H1 (cell line): ENCODE measurements at regions not wholly inside any gene's neighbourhood (a gene's known extent, or its start where the extent isn't known, plus 50 kb on each side); places are given as distances from the start of the nearest gene placed in this dataset.
A peak's percentile ranks its signal among the peaks of the same experiment; 100 is the strongest.

ENCODE experiments used
- CTCF ChIA-PET: fragments of 300-600 bp; sonication (Branson Sonifier 250); formaldehyde crosslinking; loops from one replicate; lab custom pipeline; 2021; ENCODE audit not compliant: partially characterized antibody; lab: Charles Lee
- POLR2A ChIA-PET: fragments of 300-600 bp; sonication (Branson Sonifier 250); formaldehyde crosslinking; loops from one replicate; lab custom pipeline; 2021; ENCODE audit warnings: inconsistent platforms; ENCODE audit not compliant: partially characterized antibody; lab: Charles Lee
- DNase-seq, 2 experiments: peaks; one replicate each; pipeline versions ENCODE4 v3.0.0 to v3.0.0-alpha.2; 2010 to 2022; ENCODE audit warnings: low spot score in 2 of 2, low read depth in 1 of 2, mixed read lengths in 1 of 2
- FAIRE-seq: peaks from 2 replicates; lab custom pipeline; 2011; peaks lifted over from hg19 to GRCh38; lab: Jason Lieb, UNC
- H2AFZ ChIP-seq: 2 replicates; pipeline ENCODE4 v1.8.1; 2012; ENCODE audit warnings: low read length, inconsistent platforms
- H2AK5ac ChIP-seq: 2 replicates; pipeline ENCODE4 v1.6.1; 2013; ENCODE audit warnings: low read depth, low read length
- H2BK120ac ChIP-seq: replicated peaks from 2 replicates; pipeline ENCODE3; 2013; ENCODE audit warnings: low read depth, low read length, inconsistent platforms
- H2BK12ac ChIP-seq: 2 replicates; pipeline ENCODE4 v1.6.1; 2013; ENCODE audit warnings: low read depth, low read length
- H2BK15ac ChIP-seq: 2 replicates; pipeline ENCODE4 v1.6.1; 2013; ENCODE audit warnings: low read length
- H2BK20ac ChIP-seq: 2 replicates; pipeline ENCODE4 v1.6.1; 2013; ENCODE audit warnings: low read length
- H2BK5ac ChIP-seq: 2 replicates; pipeline ENCODE4 v1.6.1; 2013; ENCODE audit warnings: low read depth, low read length
- H3K14ac ChIP-seq: 2 replicates; pipeline ENCODE4 v1.6.1; 2013; ENCODE audit warnings: inconsistent platforms; ENCODE audit not compliant: insufficient read length
- H3K18ac ChIP-seq: 2 replicates; pipeline ENCODE4 v1.6.1; 2013; ENCODE audit warnings: low read length; ENCODE audit errors: extremely low read depth
- H3K23ac ChIP-seq: 2 replicates; pipeline ENCODE4 v1.6.1; 2013; ENCODE audit warnings: inconsistent platforms; ENCODE audit not compliant: insufficient read length
- H3K23me2 ChIP-seq: 2 replicates; pipeline ENCODE4 v1.6.1; 2013; ENCODE audit warnings: low read depth, low read length
- H3K27ac ChIP-seq: 2 replicates; pipeline ENCODE4 v1.6.1; 2011; ENCODE audit warnings: low read depth, low read length, inconsistent platforms
- H3K27me3 ChIP-seq, 4 experiments: replicated peaks in 1 of 4; 1 replicate in 1 of 4; 2 replicates in 3 of 4; pipeline versions ENCODE4 v1.6.1 to v1.8.1; 2011 to 2013; ENCODE audit warnings: low read length in 3 of 4, mild to moderate bottlenecking in 3 of 4, inconsistent platforms in 2 of 4, mixed read lengths in 2 of 4, moderate library complexity in 1 of 4; ENCODE audit not compliant: control insufficient read depth in 3 of 4, insufficient read depth in 3 of 4; ENCODE audit errors: extremely low read depth in 1 of 4
- H3K36me3 ChIP-seq, 4 experiments: 2 replicates each; pipeline versions ENCODE4 v1.6.1 to v1.8.1; 2011 to 2013; ENCODE audit warnings: mild to moderate bottlenecking in 4 of 4, low read length in 3 of 4, moderate library complexity in 2 of 4, control low read depth in 1 of 4, inconsistent platforms in 1 of 4; ENCODE audit not compliant: insufficient read depth in 4 of 4, control insufficient read depth in 2 of 4
- H3K4ac ChIP-seq: replicated peaks from 2 replicates; pipeline ENCODE3; 2013; ENCODE audit warnings: low read length, low read depth, mixed read lengths, inconsistent platforms; ENCODE audit not compliant: insufficient read length
- H3K4me1 ChIP-seq, 4 experiments: replicated peaks in 1 of 4; 1 replicate in 1 of 4; 2 replicates in 3 of 4; pipeline versions ENCODE4 v1.6.1 to v1.8.1; 2011 to 2013; ENCODE audit warnings: low read length in 3 of 4, inconsistent platforms in 2 of 4, mixed read lengths in 1 of 4; ENCODE audit not compliant: insufficient read depth in 4 of 4, control insufficient read depth in 3 of 4
- H3K4me2 ChIP-seq, 2 experiments: 2 replicates each; pipeline versions ENCODE4 v1.6.1 to v1.8.1; 2011 to 2013; ENCODE audit warnings: low read depth in 2 of 2, low read length in 2 of 2, control low read depth in 1 of 2, inconsistent platforms in 1 of 2, mild to moderate bottlenecking in 1 of 2; ENCODE audit not compliant: insufficient read depth in 1 of 2
- H3K4me3 ChIP-seq, 4 experiments: fragments of 200-600, 300-600 bp in 1 of 4; sonication (generic), shearing (Covaris generic), sonication (Bioruptor Twin) in 1 of 4; 2 replicates each; pipeline versions ENCODE4 v1.5.1 to v1.8.1; 2011 to 2016; ENCODE audit warnings: low read length in 4 of 4, low read depth in 3 of 4, control low read depth in 2 of 4, inconsistent platforms in 2 of 4, mild to moderate bottlenecking in 2 of 4, mixed read lengths in 1 of 4, moderate library complexity in 1 of 4; ENCODE audit not compliant: insufficient read depth in 2 of 4; ENCODE audit errors: extremely low read depth in 1 of 4
- H3K56ac ChIP-seq: replicated peaks from 2 replicates; pipeline ENCODE3; 2013; ENCODE audit warnings: low read depth, mild to moderate bottlenecking, mixed read lengths, low read length, inconsistent platforms; ENCODE audit not compliant: insufficient read length
- H3K79me1 ChIP-seq: 2 replicates; pipeline ENCODE4 v1.6.1; 2013; ENCODE audit warnings: low read depth, low read length, control low read depth
- H3K79me2 ChIP-seq, 2 experiments: 2 replicates each; pipeline versions ENCODE4 v1.6.1 to v1.8.1; 2012 to 2013; ENCODE audit warnings: low read length in 2 of 2, mild to moderate bottlenecking in 2 of 2, inconsistent platforms in 1 of 2; ENCODE audit not compliant: insufficient read depth in 2 of 2, control insufficient read depth in 1 of 2
- H3K9ac ChIP-seq, 4 experiments: replicated peaks in 1 of 4; 1 replicate in 1 of 4; 2 replicates in 3 of 4; pipeline versions ENCODE4 v1.6.1 to v1.8.1; 2011 to 2013; ENCODE audit warnings: low read depth in 3 of 4, low read length in 3 of 4, control low read depth in 2 of 4, mild to moderate bottlenecking in 2 of 4, moderate library complexity in 2 of 4, inconsistent platforms in 1 of 4; ENCODE audit errors: extremely low read depth in 1 of 4
- H3K9me3 ChIP-seq, 2 experiments: 2 replicates each; pipeline versions ENCODE4 v1.6.1 to v1.8.1; 2012 to 2013; ENCODE audit warnings: mild to moderate bottlenecking in 2 of 2, moderate library complexity in 2 of 2, control low read depth in 1 of 2, inconsistent platforms in 1 of 2, low read depth in 1 of 2, low read length in 1 of 2, mixed read lengths in 1 of 2; ENCODE audit not compliant: insufficient read depth in 2 of 2
- H4K20me1 ChIP-seq, 2 experiments: replicated peaks in 1 of 2; 2 replicates each; pipeline versions ENCODE3 to v1.8.1; 2011 to 2013; ENCODE audit warnings: inconsistent platforms in 2 of 2, low read length in 2 of 2, mild to moderate bottlenecking in 1 of 2; ENCODE audit not compliant: insufficient read depth in 2 of 2, control insufficient read depth in 1 of 2
- H4K5ac ChIP-seq: 2 replicates; pipeline ENCODE4 v1.6.1; 2013; ENCODE audit warnings: low read length, low read depth, mixed read lengths, inconsistent platforms; ENCODE audit not compliant: insufficient read length
- H4K8ac ChIP-seq: 2 replicates; pipeline ENCODE4 v1.8.0; 2013; ENCODE audit warnings: mild to moderate bottlenecking, moderate library complexity, low read length, inconsistent platforms; ENCODE audit not compliant: insufficient read depth; ENCODE audit errors: extremely low read depth
- H4K91ac ChIP-seq: replicated peaks from 2 replicates; pipeline ENCODE3; 2013; ENCODE audit warnings: low read length, mixed read lengths, inconsistent platforms; ENCODE audit not compliant: insufficient read length
- CTCF ChIP-seq, 3 experiments: IDR thresholded peaks; 1 replicate in 2 of 3; 2 replicates in 1 of 3; pipeline versions ENCODE4 v1.5.1 to v1.6.1; 2011; ENCODE audit warnings: low read length in 3 of 3, mild to moderate bottlenecking in 3 of 3, inconsistent platforms in 2 of 3, low read depth in 1 of 3, moderate library complexity in 1 of 3; ENCODE audit not compliant: insufficient read depth in 1 of 3; ENCODE audit errors: control extremely low read depth in 1 of 3
- GABPA ChIP-seq: IDR thresholded peaks from 2 replicates; pipeline ENCODE4 v1.6.1; 2011; ENCODE audit warnings: mild to moderate bottlenecking, low read length, moderate library complexity, borderline replicate concordance; ENCODE audit not compliant: insufficient read depth
- RAD21 ChIP-seq, 2 experiments: IDR thresholded peaks in 1 of 2; conservative IDR thresholded peaks in 1 of 2; 2 replicates each; pipeline ENCODE4 v1.6.1; 2011; ENCODE audit warnings: low read depth in 2 of 2, low read length in 2 of 2, improper control_type of control experiment in 1 of 2, inconsistent platforms in 1 of 2, mild to moderate bottlenecking in 1 of 2, moderate library complexity in 1 of 2
- RBBP5 ChIP-seq: IDR thresholded peaks from 2 replicates; pipeline ENCODE4 v1.7.1; 2012; ENCODE audit warnings: low read depth, mild to moderate bottlenecking, inconsistent platforms, low read length, moderate library complexity, borderline replicate concordance
- SP2 ChIP-seq: IDR thresholded peaks from 2 replicates; pipeline ENCODE4 v1.6.1; 2012; ENCODE audit warnings: mild to moderate bottlenecking, low read length, inconsistent platforms
- TAF1 ChIP-seq: IDR thresholded peaks from 2 replicates; pipeline ENCODE4 v1.6.1; 2011; ENCODE audit warnings: mild to moderate bottlenecking, low read depth, low read length
- YY1 ChIP-seq: IDR thresholded peaks from 2 replicates; pipeline ENCODE4 v1.6.1; 2011; ENCODE audit warnings: low read depth, mild to moderate bottlenecking, low read length
- WGBS, 2 experiments: shearing (Covaris generic) in 1 of 2; methylation state at CpG; one replicate each; pipeline versions ENCODE4 v1.1.6 to v1.1.7; 2013 to 2015; ENCODE audit warnings: low lambda C conversion rate in 2 of 2, mixed read lengths in 2 of 2, inconsistent platforms in 1 of 2, low coverage in 1 of 2, missing lambda C conversion rate in 1 of 2; ENCODE audit not compliant: insufficient replicate concordance in 2 of 2, insufficient coverage in 1 of 2, insufficient read length in 1 of 2; ENCODE audit errors: extremely low coverage in 1 of 2, missing lambda C conversion rate in 1 of 2; 5-methylcytosine and 5-hydroxymethylcytosine counted together
- TF ChIP-seq, protein P1 (sequence below): IDR thresholded peaks from 2 replicates; pipeline ENCODE4 v1.6.1; 2012; ENCODE audit warnings: inconsistent platforms

DNA sequence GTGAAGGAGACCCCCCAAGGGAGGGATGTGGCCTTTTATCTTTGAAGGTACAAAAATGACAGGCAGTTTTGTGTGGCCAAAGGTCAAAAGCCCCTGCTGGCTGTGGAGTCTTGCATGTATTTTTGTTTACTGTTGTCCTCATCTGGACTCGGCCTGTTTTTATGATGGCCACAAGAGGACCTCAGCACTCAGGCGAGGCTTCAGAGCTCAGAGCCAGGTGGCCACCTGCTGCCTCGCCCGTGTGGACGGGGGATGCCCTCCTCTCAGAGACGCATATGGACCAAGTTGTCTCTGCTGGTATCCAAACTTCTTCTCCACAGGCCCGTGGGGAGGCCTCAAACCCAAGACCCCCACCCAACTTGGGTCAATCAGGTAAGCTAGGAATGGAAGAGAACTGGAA, 118.2 kb downstream of the DACT2 start:
- Histone ChIP-seq H3K56ac (no peak overlapping the region), H4K91ac (no peak overlapping the region), H4K8ac (no peak overlapping the region), H3K9me3 (peaks cover 0 to 7% of the 10 kb centered on the region in 2 experiments; a peak in 1 of 4 replicates), H3K4ac (no peak overlapping the region), H3K9ac (no peak overlapping the region), H3K27ac (no peak overlapping the region), H3K79me1 (no peaks in the 10 kb centered on the region), H3K79me2 (no peaks in the 10 kb centered on the region), H3K27me3 (no peaks in the 10 kb centered on the region), H3K4me1 (no peaks in the 10 kb centered on the region), H2AK5ac (no peak overlapping the region), H3K4me3 (no peak overlapping the region), H2BK5ac (no peak overlapping the region), H3K4me2 (no peak overlapping the region), H3K18ac (no peak overlapping the region), H4K20me1 (no peaks in the 10 kb centered on the region), H3K36me3 (no peaks in the 10 kb centered on the region), H2BK12ac (no peak overlapping the region), H2AFZ (no peak overlapping the region), H2BK20ac (no peak overlapping the region), H3K23me2 (no peaks in the 10 kb centered on the region), H3K14ac (no peak overlapping the region), H2BK15ac (no peak overlapping the region), H4K5ac (no peak overlapping the region), H3K23ac (no peak overlapping the region), H2BK120ac (no peak overlapping the region)
- ChIA-PET POLR2A (no interaction called here), CTCF (interaction anchor here (0.7 to 4.5 kb wide), 19 partner anchors 8 to 184 kb away, joined by 3 to 24 read pairs (median 3); no protein-coding TSS in a partner anchor)
- FAIRE-seq (peak; percentile 75), DNase-seq (no peak)
- WGBS, 2 experiments, result 48% methylated on average over 7 of the region's 7 CpGs; no CpG with 5 or more reads in 1 of the 2 experiments
- TF ChIP-seq, protein P1, sequence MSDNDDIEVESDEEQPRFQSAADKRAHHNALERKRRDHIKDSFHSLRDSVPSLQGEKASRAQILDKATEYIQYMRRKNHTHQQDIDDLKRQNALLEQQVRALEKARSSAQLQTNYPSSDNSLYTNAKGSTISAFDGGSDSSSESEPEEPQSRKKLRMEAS, result peak; percentile 63; the same call in 1 of the 2 replicates
- TF ChIP-seq CTCF (IDR thresholded peaks at IDR 0.05; ENCODE audit: control extremely low read depth in 1 of 3, insufficient read depth in 1 of 3, low read depth in 1 of 3, low read length in 3 of 3) (peak; percentile 61 to 85 (median 72)), SP2 (no peak), RBBP5 (no peak), YY1 (peak; percentile 38; the same call in 1 of the 2 replicates), RAD21 (IDR thresholded peaks at IDR 0.05 in 1 of 2, conservative IDR thresholded peaks at IDR 0.05 in 1 of 2; ENCODE audit: low read depth in 2 of 2, low read length in 2 of 2) (peak; percentile 81 to 92), GABPA (no peak), TAF1 (no peak)
